ENCODE measurements at regions not wholly inside any gene's neighbourhood (a gene's known extent, or its start where the extent isn't known, plus 50 kb on each side); places are given as distances from the start of the nearest gene placed in this dataset.
A peak's percentile ranks its signal among the peaks of the same experiment; 100 is the strongest.

- Histone ChIP-seq H3K9me3 (ENCODE audit: control insufficient read depth, insufficient read depth, low read length) (no peaks in the 10 kb centered on the region), H3K9me2 (replicated peaks; ENCODE audit: control insufficient read depth, low read length) (no peaks in the 10 kb centered on the region), H3K4me1 (ENCODE audit: control insufficient read depth, low read length) (peaks cover 10% of the 10 kb centered on the region), H3K36me3 (ENCODE audit: control insufficient read depth, low read length) (no peaks in the 10 kb centered on the region), H3K4me3 (ENCODE audit: low read length) (0 out of 2 replicates have a peak overlapping the region, but pooled peaks have one; percentile 18), H3F3A (ENCODE audit: control insufficient read depth, insufficient read depth) (no peaks in the 10 kb centered on the region), H3K4me2 (ENCODE audit: low read length) (peak overlapping the region; percentile 52), H3K27me3 (ENCODE audit: control insufficient read depth, low read length) (peaks cover 17% of the 10 kb centered on the region), H3K27ac (ENCODE audit: low read depth, low read length) (no peak overlapping the region), H3K79me2 (ENCODE audit: control insufficient read depth, low read length) (no peaks in the 10 kb centered on the region), H4K20me1 (ENCODE audit: control insufficient read depth, insufficient read depth, low read depth, low read length) (no peaks in the 10 kb centered on the region)
- peak; percentile 84 for TF ChIP-seq CTCF (IDR thresholded peaks at IDR 0.05; ENCODE audit: low read depth, low read length, poor library complexity, severe bottlenecking)
- TF ChIP-seq EZH2phosphoT487 (IDR thresholded peaks at IDR 0.05; ENCODE audit: borderline replicate concordance, low read length), result no peak
These were observed 73.0 kb downstream of the TEX51 start for GRCh38 chr2:126971481-126972278.

- no peaks in the 10 kb centered on the region for H3K36me3 ChIP-seq (ENCODE audit: control insufficient read depth, low read length)
- no peaks in the 10 kb centered on the region for H4K20me1 ChIP-seq (ENCODE audit: control insufficient read depth, insufficient read depth, low read depth, low read length)
- peak overlapping the region; percentile 52 for H3K4me2 ChIP-seq (ENCODE audit: low read length)
- peaks cover 10% of the 10 kb centered on the region for H3K4me1 ChIP-seq (ENCODE audit: control insufficient read depth, low read length)
- TF ChIP-seq CTCF (IDR thresholded peaks at IDR 0.05; ENCODE audit: low read depth, low read length, poor library complexity, severe bottlenecking) (peak; percentile 14), EZH2phosphoT487 (IDR thresholded peaks at IDR 0.05; ENCODE audit: borderline replicate concordance, low read length) (no peak)
- H3K27me3 ChIP-seq (ENCODE audit: control insufficient read depth, low read length), result peaks cover 16% of the 10 kb centered on the region
- no peaks in the 10 kb centered on the region for H3F3A ChIP-seq (ENCODE audit: control insufficient read depth, insufficient read depth)
- H3K4me3 ChIP-seq (ENCODE audit: low read length), result no peak overlapping the region
- H3K9me2 ChIP-seq (replicated peaks; ENCODE audit: control insufficient read depth, low read length), result no peaks in the 10 kb centered on the region
- no peak overlapping the region for H3K27ac ChIP-seq (ENCODE audit: low read depth, low read length)
- no peaks in the 10 kb centered on the region for H3K79me2 ChIP-seq (ENCODE audit: control insufficient read depth, low read length)
- no peaks in the 10 kb centered on the region for H3K9me3 ChIP-seq (ENCODE audit: control insufficient read depth, insufficient read depth, low read length)
These were observed 73.6 kb downstream of the TEX51 start for GRCh38 chr2:126972279-126972626.

GRCh38 chr2:126973745-126974144 is 75.1 kb downstream of the TEX51 start:
- no peaks in the 10 kb centered on the region for H3K36me3 ChIP-seq (ENCODE audit: control insufficient read depth, low read length)
- H3K27me3 ChIP-seq (ENCODE audit: control insufficient read depth, low read length), result peaks cover 16% of the 10 kb centered on the region
- no peaks in the 10 kb centered on the region for H3F3A ChIP-seq (ENCODE audit: control insufficient read depth, insufficient read depth)
- H3K4me1 ChIP-seq (ENCODE audit: control insufficient read depth, low read length), result peaks cover 10% of the 10 kb centered on the region
- H3K79me2 ChIP-seq (ENCODE audit: control insufficient read depth, low read length), result no peaks in the 10 kb centered on the region
- no peak overlapping the region for H3K4me2 ChIP-seq (ENCODE audit: low read length)
- no peak overlapping the region for H3K27ac ChIP-seq (ENCODE audit: low read depth, low read length)
- no peaks in the 10 kb centered on the region for H3K9me2 ChIP-seq (replicated peaks; ENCODE audit: control insufficient read depth, low read length)
- TF ChIP-seq EZH2phosphoT487 (IDR thresholded peaks at IDR 0.05; ENCODE audit: borderline replicate concordance, low read length) (no peak), CTCF (IDR thresholded peaks at IDR 0.05; ENCODE audit: low read depth, low read length, poor library complexity, severe bottlenecking) (no peak)
- no peaks in the 10 kb centered on the region for H4K20me1 ChIP-seq (ENCODE audit: control insufficient read depth, insufficient read depth, low read depth, low read length)
- no peaks in the 10 kb centered on the region for H3K9me3 ChIP-seq (ENCODE audit: control insufficient read depth, insufficient read depth, low read length)
- H3K4me3 ChIP-seq (ENCODE audit: low read length), result no peak overlapping the region

Measured in DOHH2 (cell line).